ENCODE measurements at regions not wholly inside any gene's neighbourhood (a gene's known extent, or its start where the extent isn't known, plus 50 kb on each side); places are given as distances from the start of the nearest gene placed in this dataset.
A peak's percentile ranks its signal among the peaks of the same experiment; 100 is the strongest.

DNA sequence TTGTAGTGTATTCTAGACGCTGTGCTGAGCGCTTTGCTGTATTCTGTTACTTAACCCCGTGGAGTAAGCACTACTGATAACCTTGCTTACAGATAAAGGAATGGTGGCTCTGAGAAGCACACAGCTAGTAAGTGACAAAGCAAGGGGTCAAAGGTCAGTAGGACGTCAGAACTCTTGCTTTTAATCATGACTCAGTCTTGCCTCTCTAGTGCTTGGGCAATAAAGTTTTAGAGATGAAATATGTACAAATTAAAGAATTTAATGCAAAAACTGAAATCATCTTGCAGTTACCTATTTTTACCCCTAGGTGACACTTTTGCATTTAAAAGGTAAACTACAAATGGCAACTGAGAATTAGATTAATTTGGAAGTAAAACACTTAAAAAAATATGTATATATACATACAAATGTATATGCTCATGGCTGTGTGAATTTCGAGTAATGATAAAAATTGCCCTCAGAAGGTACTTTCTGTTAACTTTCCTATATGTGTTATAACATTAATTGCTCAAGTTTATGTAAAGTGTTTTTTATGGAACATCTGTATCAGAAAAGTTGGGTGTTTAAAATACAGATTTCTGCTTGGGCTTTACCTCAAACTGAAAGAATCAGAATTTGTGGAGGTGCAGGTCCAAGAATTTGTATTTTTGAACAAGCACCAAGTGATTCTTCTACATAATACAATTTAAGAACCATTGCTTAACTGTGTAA is 175.1 kb upstream of the DAB2 start:
- no peaks in the 10 kb centered on the region for H3K27me3 ChIP-seq
- H3K4me1 ChIP-seq: no peaks in the 10 kb centered on the region
- H3K27ac ChIP-seq: no peak overlapping the region
- no peaks in the 10 kb centered on the region for H3K9me3 ChIP-seq
- H3K36me3 ChIP-seq (ENCODE audit: low read depth, missing control alignments): no peaks in the 10 kb centered on the region
- no peak overlapping the region for H3K4me3 ChIP-seq
- intact Hi-C loops (cut with DNase I; ENCODE audit: low total_unique reads): no loop called here
- 23 to 30% methylated on average over 5 of the region's 5 CpGs for WGBS, 2 donors
- DNase-seq: no peak
- TF ChIP-seq POLR2A (IDR thresholded peaks at IDR 0.05): no peak
- TF ChIP-seq, protein P1, sequence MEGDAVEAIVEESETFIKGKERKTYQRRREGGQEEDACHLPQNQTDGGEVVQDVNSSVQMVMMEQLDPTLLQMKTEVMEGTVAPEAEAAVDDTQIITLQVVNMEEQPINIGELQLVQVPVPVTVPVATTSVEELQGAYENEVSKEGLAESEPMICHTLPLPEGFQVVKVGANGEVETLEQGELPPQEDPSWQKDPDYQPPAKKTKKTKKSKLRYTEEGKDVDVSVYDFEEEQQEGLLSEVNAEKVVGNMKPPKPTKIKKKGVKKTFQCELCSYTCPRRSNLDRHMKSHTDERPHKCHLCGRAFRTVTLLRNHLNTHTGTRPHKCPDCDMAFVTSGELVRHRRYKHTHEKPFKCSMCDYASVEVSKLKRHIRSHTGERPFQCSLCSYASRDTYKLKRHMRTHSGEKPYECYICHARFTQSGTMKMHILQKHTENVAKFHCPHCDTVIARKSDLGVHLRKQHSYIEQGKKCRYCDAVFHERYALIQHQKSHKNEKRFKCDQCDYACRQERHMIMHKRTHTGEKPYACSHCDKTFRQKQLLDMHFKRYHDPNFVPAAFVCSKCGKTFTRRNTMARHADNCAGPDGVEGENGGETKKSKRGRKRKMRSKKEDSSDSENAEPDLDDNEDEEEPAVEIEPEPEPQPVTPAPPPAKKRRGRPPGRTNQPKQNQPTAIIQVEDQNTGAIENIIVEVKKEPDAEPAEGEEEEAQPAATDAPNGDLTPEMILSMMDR (IDR thresholded peaks at IDR 0.05): peak in 1 of 3 experiments; percentile 76

DNA sequence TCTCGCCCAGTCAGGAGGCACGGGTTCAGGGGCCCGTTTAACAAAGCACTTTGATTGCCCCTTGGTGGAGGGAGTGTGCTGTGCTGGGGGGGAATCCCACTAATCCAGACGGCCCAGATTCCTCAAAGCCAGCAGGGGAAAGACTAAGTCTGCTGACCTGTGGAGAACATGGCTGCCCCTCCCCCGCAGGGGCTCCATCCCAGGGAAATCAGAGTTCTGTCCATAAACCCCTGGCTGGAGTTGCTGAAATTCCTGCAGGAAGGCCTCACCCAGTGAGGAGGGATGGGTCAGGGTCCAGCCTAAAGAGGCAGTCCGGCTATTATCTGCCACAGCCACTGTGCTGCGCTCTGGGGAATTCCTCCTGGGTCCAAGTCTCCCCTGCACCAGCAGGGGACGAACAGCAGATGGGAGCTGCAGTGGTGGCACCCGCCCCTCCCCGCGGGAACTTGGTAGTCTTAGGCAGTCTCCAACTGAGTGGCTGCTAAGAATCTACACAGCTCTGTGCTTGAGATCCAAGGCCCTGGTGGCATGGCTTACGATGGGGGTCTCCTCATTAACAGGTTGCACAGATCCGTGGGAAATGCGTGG is 174.0 kb upstream of the DAB2 start:
- no peaks in the 10 kb centered on the region for H3K4me1 ChIP-seq
- WGBS, 2 donors: 71 to 84% methylated on average over 2 to 14 of the region's 14 CpGs
- H3K4me3 ChIP-seq: peak overlapping the region in 1 of 2 donors; percentile 6
- H3K27me3 ChIP-seq: no peaks in the 10 kb centered on the region
- no peaks in the 10 kb centered on the region for H3K9me3 ChIP-seq
- TF ChIP-seq POLR2A (IDR thresholded peaks at IDR 0.05): no peak
- TF ChIP-seq, protein P1 (IDR thresholded peaks at IDR 0.05): no peak
- no peaks in the 10 kb centered on the region for H3K36me3 ChIP-seq (ENCODE audit: low read depth, missing control alignments)
- no peak overlapping the region for H3K27ac ChIP-seq
- intact Hi-C loops (cut with DNase I; ENCODE audit: low total_unique reads): no loop called here
- DNase-seq: no peak

DNA sequence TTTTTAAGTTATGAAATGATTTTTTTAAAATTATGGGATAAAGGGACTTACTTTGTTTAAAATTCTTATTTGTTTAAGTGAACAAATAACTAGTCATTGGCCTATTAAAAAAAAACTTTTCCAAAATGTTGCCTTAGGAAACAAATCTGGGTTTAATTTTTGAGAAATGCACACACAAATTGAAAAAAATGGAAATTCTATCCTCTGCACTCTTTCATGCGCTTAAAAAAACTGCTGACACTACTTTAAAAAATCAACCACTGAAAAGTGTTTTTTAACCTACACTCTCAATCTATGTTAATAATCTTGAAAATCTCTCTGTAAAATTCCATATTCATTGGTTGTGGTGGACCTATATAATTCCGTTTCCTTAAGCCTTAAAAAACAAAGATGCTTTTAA is 163.4 kb upstream of the DAB2 start:
- no peaks in the 10 kb centered on the region for H3K27me3 ChIP-seq
- no peaks in the 10 kb centered on the region for H3K36me3 ChIP-seq (ENCODE audit: low read depth, missing control alignments)
- TF ChIP-seq, protein P1 (IDR thresholded peaks at IDR 0.05): no peak
- no peak for TF ChIP-seq POLR2A (IDR thresholded peaks at IDR 0.05)
- H3K4me3 ChIP-seq: no peak overlapping the region
- intact Hi-C loops (cut with DNase I; ENCODE audit: low total_unique reads): no loop called here
- H3K4me1 ChIP-seq: no peaks in the 10 kb centered on the region
- DNase-seq: no peak
- H3K9me3 ChIP-seq: no peaks in the 10 kb centered on the region
- H3K27ac ChIP-seq: no peak overlapping the region
- 89 to 96% methylated on average over 2 of the region's 2 CpGs for WGBS, 2 donors

DNA sequence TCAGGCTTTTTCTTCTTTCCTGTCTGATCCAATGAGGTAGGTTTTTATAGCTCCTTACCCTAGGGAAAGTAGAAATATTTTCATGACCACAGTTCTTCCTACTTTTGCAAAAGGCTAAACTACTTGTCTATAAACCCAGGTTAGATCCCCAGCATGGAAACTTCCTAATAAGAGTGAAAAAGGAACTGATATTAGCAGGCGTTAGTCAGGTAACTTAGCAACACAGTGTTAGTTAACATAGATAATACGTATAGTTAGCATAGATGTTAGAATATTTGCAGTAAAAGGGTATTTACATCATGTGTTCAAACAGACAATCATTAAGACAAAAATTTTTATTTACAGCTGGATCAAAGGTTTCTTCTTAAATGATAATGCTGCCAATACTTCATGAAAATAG is 162.9 kb upstream of the DAB2 start:
- no peaks in the 10 kb centered on the region for H3K36me3 ChIP-seq (ENCODE audit: low read depth, missing control alignments)
- no peaks in the 10 kb centered on the region for H3K9me3 ChIP-seq
- DNase-seq: no peak
- H3K4me1 ChIP-seq: no peaks in the 10 kb centered on the region
- H3K27ac ChIP-seq: no peak overlapping the region
- H3K27me3 ChIP-seq: no peaks in the 10 kb centered on the region
- TF ChIP-seq POLR2A (IDR thresholded peaks at IDR 0.05): no peak
- TF ChIP-seq, protein P1 (IDR thresholded peaks at IDR 0.05): no peak
- WGBS, 2 donors: 92 to 95% methylated on average over 2 of the region's 2 CpGs
- H3K4me3 ChIP-seq: no peak overlapping the region
- intact Hi-C loops (cut with DNase I; ENCODE audit: low total_unique reads): no loop called here

DNA sequence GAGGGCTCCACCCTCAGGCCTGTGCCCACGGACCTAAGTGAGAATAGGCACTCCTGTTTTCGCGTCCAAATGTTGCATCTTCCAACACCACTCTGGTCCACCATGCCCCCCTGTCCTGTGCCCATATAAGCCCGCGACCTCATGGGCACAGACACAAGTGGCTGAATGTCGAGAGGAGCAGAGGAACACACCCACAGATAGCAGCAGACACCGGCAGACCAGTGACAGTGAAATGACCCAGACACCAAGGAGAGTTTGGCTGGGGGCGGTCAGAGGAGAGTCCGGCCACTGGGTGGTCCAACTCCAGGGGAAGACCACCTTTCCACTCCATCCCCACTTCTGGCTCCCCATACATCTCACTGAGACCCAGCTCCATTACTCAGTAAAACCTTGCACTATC is 161.4 kb upstream of the DAB2 start:
- TF ChIP-seq, protein P1 (IDR thresholded peaks at IDR 0.05): no peak
- TF ChIP-seq POLR2A (IDR thresholded peaks at IDR 0.05): no peak
- Histone ChIP-seq H3K27ac (no peak overlapping the region), H3K36me3 (ENCODE audit: low read depth, missing control alignments) (no peaks in the 10 kb centered on the region), H3K9me3 (no peaks in the 10 kb centered on the region), H3K27me3 (no peaks in the 10 kb centered on the region), H3K4me3 (no peak overlapping the region), H3K4me1 (no peaks in the 10 kb centered on the region)
- DNase-seq: no peak
- 86 to 90% methylated on average over 7 to 9 of the region's 9 CpGs for WGBS, 2 donors
- intact Hi-C loops (cut with DNase I; ENCODE audit: low total_unique reads): no loop called here

Measured in testis (tissue), 2 donors.